Fibroblast of mammary gland (primary cell): ENCODE measurements at regions not wholly inside any gene's neighbourhood (a gene's known extent, or its start where the extent isn't known, plus 50 kb on each side); places are given as distances from the start of the nearest gene placed in this dataset.

ENCODE experiments used
- DNase-seq: peaks from one replicate; pipeline ENCODE4 v3.0.0-alpha.2; 2010; ENCODE audit warnings: low read depth
- H3K4me3 ChIP-seq: 2 replicates; pipeline ENCODE4 v1.5.1; 2011; ENCODE audit warnings: low read depth, mild to moderate bottlenecking, low read length, moderate library complexity; ENCODE audit not compliant: control insufficient read depth
- TF ChIP-seq, protein P1 (sequence below): conservative IDR thresholded peaks from 2 replicates; pipeline ENCODE4 v1.5.1; 2011; ENCODE audit warnings: low read depth, low read length, inconsistent platforms; ENCODE audit not compliant: control insufficient read depth, insufficient read depth

DNA sequence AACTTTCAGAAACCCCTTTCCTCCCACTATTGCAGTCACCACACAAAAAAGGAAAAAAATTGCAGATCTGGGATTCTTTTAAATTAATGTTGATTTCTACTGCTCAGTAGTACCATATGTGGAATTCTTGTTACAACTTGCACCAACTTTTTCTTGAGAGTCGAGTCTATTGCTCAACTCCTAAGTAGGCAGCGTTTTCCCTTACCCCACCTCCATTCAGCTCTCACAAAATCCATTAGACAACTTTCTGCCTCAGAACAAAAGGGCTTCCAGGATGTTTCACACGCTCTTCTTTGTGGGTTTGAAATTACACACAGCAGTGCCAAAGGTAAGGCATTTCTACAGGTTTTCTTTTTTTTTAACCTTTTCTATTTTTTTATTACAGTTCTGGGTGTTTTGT lies 179.5 kb downstream of the ANXA2 start:
- DNase-seq = no peak
- H3K4me3 ChIP-seq = no peak overlapping the region
- TF ChIP-seq, protein P1, sequence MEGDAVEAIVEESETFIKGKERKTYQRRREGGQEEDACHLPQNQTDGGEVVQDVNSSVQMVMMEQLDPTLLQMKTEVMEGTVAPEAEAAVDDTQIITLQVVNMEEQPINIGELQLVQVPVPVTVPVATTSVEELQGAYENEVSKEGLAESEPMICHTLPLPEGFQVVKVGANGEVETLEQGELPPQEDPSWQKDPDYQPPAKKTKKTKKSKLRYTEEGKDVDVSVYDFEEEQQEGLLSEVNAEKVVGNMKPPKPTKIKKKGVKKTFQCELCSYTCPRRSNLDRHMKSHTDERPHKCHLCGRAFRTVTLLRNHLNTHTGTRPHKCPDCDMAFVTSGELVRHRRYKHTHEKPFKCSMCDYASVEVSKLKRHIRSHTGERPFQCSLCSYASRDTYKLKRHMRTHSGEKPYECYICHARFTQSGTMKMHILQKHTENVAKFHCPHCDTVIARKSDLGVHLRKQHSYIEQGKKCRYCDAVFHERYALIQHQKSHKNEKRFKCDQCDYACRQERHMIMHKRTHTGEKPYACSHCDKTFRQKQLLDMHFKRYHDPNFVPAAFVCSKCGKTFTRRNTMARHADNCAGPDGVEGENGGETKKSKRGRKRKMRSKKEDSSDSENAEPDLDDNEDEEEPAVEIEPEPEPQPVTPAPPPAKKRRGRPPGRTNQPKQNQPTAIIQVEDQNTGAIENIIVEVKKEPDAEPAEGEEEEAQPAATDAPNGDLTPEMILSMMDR = no peak

DNA sequence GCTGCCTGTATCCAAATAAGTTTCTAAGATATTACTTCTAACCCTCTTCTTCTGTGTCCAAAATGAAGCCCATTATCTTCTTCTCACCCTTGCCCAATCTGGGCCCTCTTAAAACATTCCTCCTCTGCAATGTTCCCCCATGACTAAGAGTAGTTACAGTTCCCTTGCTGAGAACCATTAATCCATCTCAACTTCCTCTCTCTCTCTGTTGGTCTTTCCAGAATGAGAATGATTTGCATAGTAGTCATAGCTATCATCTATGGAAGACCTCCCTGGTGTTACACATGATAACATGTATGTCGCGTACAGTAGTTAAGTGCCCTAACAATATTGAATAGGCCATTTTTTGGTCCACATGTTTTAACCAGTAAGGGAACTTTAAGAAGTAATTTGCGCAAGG lies 177.9 kb downstream of the ANXA2 start:
- H3K4me3 ChIP-seq = no peak overlapping the region
- TF ChIP-seq, protein P1 = no peak
- DNase-seq = no peak

DNA sequence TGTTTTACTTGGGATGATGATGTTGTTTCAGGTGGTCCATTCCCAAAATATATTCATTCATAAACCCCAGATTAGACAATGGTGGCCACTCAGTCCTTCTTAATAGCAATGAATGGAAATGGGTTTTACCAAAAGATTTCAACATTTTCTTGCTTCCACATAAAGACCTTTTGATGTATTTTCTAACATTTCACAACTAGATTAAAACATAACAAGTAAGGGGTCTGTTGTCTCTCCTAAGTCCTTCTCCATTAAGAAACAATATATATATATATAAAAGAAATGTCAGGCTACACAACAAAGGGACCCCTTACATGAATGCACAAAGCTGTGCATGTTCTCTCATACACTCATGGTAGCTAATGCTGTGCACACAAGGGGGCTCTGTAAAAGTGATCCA lies 176.4 kb downstream of the ANXA2 start:
- TF ChIP-seq, protein P1 = no peak
- H3K4me3 ChIP-seq = no peak overlapping the region
- DNase-seq = no peak

DNA sequence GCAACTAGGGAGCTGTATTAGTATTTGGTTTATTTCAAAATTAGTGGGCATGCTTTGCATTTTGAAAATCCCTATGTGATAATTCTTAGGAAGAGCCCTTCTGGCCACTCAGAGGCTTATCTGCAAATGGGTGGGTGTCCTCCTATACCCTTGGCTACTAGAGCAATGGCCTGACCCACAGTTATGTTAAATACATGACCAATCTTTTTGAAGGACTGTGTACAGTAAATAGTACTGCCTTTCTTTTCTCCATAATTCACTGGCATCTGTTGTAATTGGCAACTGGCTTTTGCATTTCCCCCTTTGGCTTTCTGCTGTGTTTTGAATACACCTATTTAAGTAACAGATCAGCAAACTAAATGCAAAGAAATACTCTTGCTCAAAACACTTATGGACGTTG lies 175.4 kb downstream of the ANXA2 start:
- no peak overlapping the region for H3K4me3 ChIP-seq
- TF ChIP-seq, protein P1 = no peak
- DNase-seq = no peak

DNA sequence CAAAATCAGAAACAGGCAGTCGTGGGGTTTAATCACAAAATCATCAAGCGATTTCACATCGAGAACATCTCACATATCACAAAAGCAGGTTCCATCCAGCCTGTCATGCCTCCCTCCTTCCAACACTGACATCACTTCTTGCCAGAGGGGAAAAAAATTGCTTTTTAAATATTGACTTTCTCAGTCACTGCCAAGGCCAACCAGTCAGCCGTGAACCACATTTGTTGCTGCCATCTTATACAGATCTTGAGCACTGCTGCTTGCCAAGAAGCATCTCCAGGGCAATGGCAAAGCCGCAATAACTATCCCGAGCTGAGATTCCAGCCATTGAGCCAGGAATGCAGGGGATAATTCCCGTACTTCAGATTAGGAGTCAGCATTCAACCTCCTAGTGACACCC lies 174.6 kb downstream of the ANXA2 start:
- no peak overlapping the region for H3K4me3 ChIP-seq
- DNase-seq = no peak
- TF ChIP-seq, protein P1 = no peak

DNA sequence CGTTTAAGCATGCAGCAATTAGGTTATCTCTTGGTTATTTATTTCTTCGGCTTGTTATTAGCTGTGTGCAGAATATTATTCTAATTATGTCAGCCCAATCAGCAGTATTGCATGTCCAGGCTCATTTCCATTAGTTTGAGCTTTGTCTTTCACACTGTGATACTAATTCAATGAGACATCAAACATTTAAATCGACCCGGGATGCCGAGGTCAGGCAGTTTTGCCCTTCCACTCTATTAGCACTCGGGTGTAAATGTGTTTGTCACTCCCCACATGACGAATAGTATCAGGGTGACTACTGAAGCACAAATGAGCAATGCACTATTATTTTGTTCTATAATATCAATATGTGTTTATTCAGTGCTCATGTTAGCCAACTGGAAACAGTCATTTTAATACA lies 170.9 kb downstream of the ANXA2 start:
- no peak overlapping the region for H3K4me3 ChIP-seq
- DNase-seq = no peak
- TF ChIP-seq, protein P1 = no peak

DNA sequence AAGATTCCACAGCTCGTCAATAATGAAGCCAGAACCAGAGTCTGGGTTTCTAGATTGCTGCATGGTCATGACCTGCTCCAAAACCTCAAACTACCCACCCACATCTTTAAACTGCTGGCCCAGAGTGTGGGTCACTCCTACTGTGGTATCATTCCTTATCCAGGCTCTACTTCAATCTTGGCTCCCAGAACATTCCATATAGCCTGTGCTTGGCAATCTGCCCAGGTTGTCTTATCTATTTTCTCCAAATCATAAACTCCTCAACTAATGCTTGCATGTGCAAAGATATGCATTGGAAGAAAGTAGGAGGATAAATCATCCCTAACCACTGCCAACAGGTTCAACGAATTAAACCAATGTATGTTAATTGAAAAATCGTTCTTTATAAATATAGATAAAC lies 169.7 kb downstream of the ANXA2 start:
- DNase-seq = no peak
- TF ChIP-seq, protein P1 = no peak
- H3K4me3 ChIP-seq = no peak overlapping the region
